T-cell (primary cell): ENCODE measurements at regions not wholly inside any gene's neighbourhood (a gene's known extent, or its start where the extent isn't known, plus 50 kb on each side); places are given as distances from the start of the nearest gene placed in this dataset.
A peak's percentile ranks its signal among the peaks of the same experiment; 100 is the strongest.

Experiments
- ATAC-seq, 4 experiments: fragments of 200-7000 bp in 3 of 4; fragments of 150-1000 bp in 1 of 4; cut with Tn5 transposase; replicated peaks in 1 of 4; 1 replicate in 3 of 4; 2 replicates in 1 of 4; pipeline ENCODE4 v1.10.0; 2021; ENCODE audit warnings: moderate library complexity in 3 of 4, mild to moderate bottlenecking in 2 of 4, moderate number of reproducible peaks in 1 of 4
- CTCF ChIA-PET, 2 donors: fragments of 300-600 bp; sonication (Branson Sonifier 250); formaldehyde crosslinking; loops; one replicate each; lab custom pipeline; 2022; ENCODE audit warnings: antibody characterized with exemption in 2 of 2; lab: Charles Lee
- POLR2A ChIA-PET, 2 donors: fragments of 300-600 bp; sonication (Branson Sonifier 250); formaldehyde crosslinking; loops; one replicate each; lab custom pipeline; 2022; ENCODE audit warnings: antibody characterized with exemption in 2 of 2; lab: Charles Lee
- DNase-seq, 35 experiments: peaks; one replicate each; pipeline versions ENCODE4 v3.0.0 to v3.0.0-alpha.2; 2013 to 2023
- H3K27ac ChIP-seq: one replicate; pipeline ENCODE4 v1.5.1; 2013; ENCODE audit warnings: low read length
- H3K27me3 ChIP-seq, 2 experiments: replicated peaks in 1 of 2; 1 replicate in 1 of 2; 2 replicates in 1 of 2; pipeline versions ENCODE4 v1.6.1 to v1.7.0; 2013; ENCODE audit warnings: low read length in 1 of 2, mixed read lengths in 1 of 2; ENCODE audit not compliant: control insufficient read depth in 2 of 2, insufficient read depth in 2 of 2; ENCODE audit errors: extremely low read depth in 1 of 2
- H3K36me3 ChIP-seq, 2 donors: 1 replicate in 1 of 2; 2 replicates in 1 of 2; pipeline versions ENCODE4 v1.6.1 to v1.7.0; 2013; ENCODE audit warnings: low read length in 1 of 2; ENCODE audit not compliant: control insufficient read depth in 2 of 2, insufficient read depth in 1 of 2; ENCODE audit errors: extremely low read depth in 1 of 2
- H3K4me1 ChIP-seq, 2 experiments: 1 replicate in 1 of 2; 2 replicates in 1 of 2; pipeline versions ENCODE4 v1.6.1 to v1.7.0; 2013; ENCODE audit warnings: low read length in 2 of 2, mixed read lengths in 1 of 2; ENCODE audit not compliant: insufficient read depth in 2 of 2, control insufficient read depth in 1 of 2; ENCODE audit errors: extremely low read depth in 1 of 2
- H3K4me3 ChIP-seq, 2 donors: 1 replicate in 1 of 2; 2 replicates in 1 of 2; pipeline versions ENCODE4 v1.5.1 to v1.7.0; 2013; ENCODE audit warnings: mild to moderate bottlenecking in 2 of 2, low read length in 1 of 2, moderate library complexity in 1 of 2; ENCODE audit not compliant: control insufficient read depth in 1 of 2; ENCODE audit errors: extremely low read depth in 1 of 2
- H3K9me3 ChIP-seq: 2 replicates; pipeline ENCODE4 v1.7.0; 2013
- H3K27ac Mint-ChIP-seq, 2 donors: one replicate each; pipeline ENCODE4 v1.8.0; 2020 to 2021; ENCODE audit warnings: mild to moderate bottlenecking in 2 of 2, mixed read lengths in 2 of 2
- H3K27me3 Mint-ChIP-seq, 2 donors: one replicate each; pipeline ENCODE4 v1.8.0; 2021 to 2022; ENCODE audit warnings: mixed read lengths in 2 of 2
- H3K36me3 Mint-ChIP-seq: one replicate; pipeline ENCODE4 v1.8.0; 2021; ENCODE audit warnings: mixed read lengths
- H3K4me1 Mint-ChIP-seq, 3 donors: one replicate each; pipeline ENCODE4 v1.8.0; 2020 to 2022; ENCODE audit warnings: mixed read lengths in 3 of 3, mild to moderate bottlenecking in 1 of 3
- H3K4me3 Mint-ChIP-seq, 3 donors: one replicate each; pipeline ENCODE4 v1.8.0; 2020 to 2022; ENCODE audit warnings: mild to moderate bottlenecking in 3 of 3, mixed read lengths in 3 of 3, moderate library complexity in 3 of 3
- H3K9me3 Mint-ChIP-seq, 3 donors: one replicate each; pipeline ENCODE4 v1.8.0; 2020 to 2022; ENCODE audit warnings: mixed read lengths in 3 of 3
- WGBS: methylation state at CpG from one replicate; pipeline ENCODE4 v1.1.5; 2013; ENCODE audit warnings: missing lambda C conversion rate; ENCODE audit not compliant: insufficient coverage; 5-methylcytosine and 5-hydroxymethylcytosine counted together

- Histone ChIP-seq H3K36me3 (no peaks in the 10 kb centered on the region), H3K4me1 (no peaks in the 10 kb centered on the region), H3K9me3 (no peaks in the 10 kb centered on the region), H3K4me3 (no peak overlapping the region), H3K27ac (no peak overlapping the region), H3K27me3 (no peaks in the 10 kb centered on the region)
- peaks cover 1 to 14% of the 10 kb centered on the region in 2 donors for H3K27me3 Mint-ChIP-seq
- no peak overlapping the region for H3K4me3 Mint-ChIP-seq
- peak in 1 of 35 experiments; percentile 3 for DNase-seq
- no peak for ATAC-seq
- no peaks in the 10 kb centered on the region for H3K9me3 Mint-ChIP-seq
- WGBS, result 42% methylated on average over 6 of the region's 9 CpGs
- peak overlapping the region in 1 of 2 donors; percentile 6 for H3K27ac Mint-ChIP-seq
- ChIA-PET POLR2A (no interaction called here), CTCF (no interaction called here)
- H3K4me1 Mint-ChIP-seq, result peaks cover 0 to 2% (median 0%) of the 10 kb centered on the region in 3 donors
- no peaks in the 10 kb centered on the region for H3K36me3 Mint-ChIP-seq
Measured at GRCh38 chr9:90287567-90288274, 354.9 kb downstream of the DIRAS2 start.

- peaks cover 4 to 14% of the 10 kb centered on the region in 2 donors for H3K27me3 Mint-ChIP-seq
- Histone ChIP-seq H3K27me3 (no peaks in the 10 kb centered on the region), H3K27ac (no peak overlapping the region), H3K36me3 (no peaks in the 10 kb centered on the region), H3K4me3 (no peak overlapping the region), H3K9me3 (no peaks in the 10 kb centered on the region), H3K4me1 (no peaks in the 10 kb centered on the region)
- no peaks in the 10 kb centered on the region for H3K36me3 Mint-ChIP-seq
- POLR2A ChIA-PET, result interaction anchor here in 1 of 2 donors (0.6 kb wide), 1 partner anchor 12 kb away, joined by 3 read pairs; no protein-coding TSS in a partner anchor
- no peak overlapping the region for H3K4me3 Mint-ChIP-seq
- peaks cover 0 to 2% (median 0%) of the 10 kb centered on the region in 3 donors for H3K4me1 Mint-ChIP-seq
- ATAC-seq (no peak), DNase-seq (no peak)
- no peaks in the 10 kb centered on the region for H3K9me3 Mint-ChIP-seq
- no peak overlapping the region for H3K27ac Mint-ChIP-seq
- CTCF ChIA-PET, result no interaction called here
- 84% methylated on average over 2 of the region's 2 CpGs for WGBS
Measured at GRCh38 chr9:90288275-90288639, 354.4 kb downstream of the DIRAS2 start.

- Histone ChIP-seq H3K4me1 (no peaks in the 10 kb centered on the region), H3K27ac (no peak overlapping the region), H3K4me3 (no peak overlapping the region), H3K9me3 (no peaks in the 10 kb centered on the region), H3K27me3 (no peaks in the 10 kb centered on the region), H3K36me3 (no peaks in the 10 kb centered on the region)
- ATAC-seq (no peak), DNase-seq (no peak)
- POLR2A ChIA-PET, result no interaction called here
- peaks cover 8 to 21% of the 10 kb centered on the region in 2 donors for H3K27me3 Mint-ChIP-seq
- WGBS, result 100% methylated on average over 1 of the region's 5 CpGs
- H3K9me3 Mint-ChIP-seq, result no peaks in the 10 kb centered on the region
- CTCF ChIA-PET, result no interaction called here
- peaks cover 0 to 2% (median 0%) of the 10 kb centered on the region in 3 donors for H3K4me1 Mint-ChIP-seq
- no peak overlapping the region for H3K4me3 Mint-ChIP-seq
- no peak overlapping the region for H3K27ac Mint-ChIP-seq
- H3K36me3 Mint-ChIP-seq, result no peaks in the 10 kb centered on the region
Measured at GRCh38 chr9:90290716-90291485, 351.7 kb downstream of the DIRAS2 start.

- WGBS, result 71% methylated on average over 3 of the region's 6 CpGs
- H3K27ac Mint-ChIP-seq, result no peak overlapping the region
- CTCF ChIA-PET, result no interaction called here
- H3K27me3 Mint-ChIP-seq, result peaks cover 11 to 16% of the 10 kb centered on the region in 2 donors
- Histone ChIP-seq H3K36me3 (no peaks in the 10 kb centered on the region), H3K27ac (no peak overlapping the region), H3K4me1 (no peaks in the 10 kb centered on the region), H3K27me3 (peaks cover 0 to 3% of the 10 kb centered on the region in 2 experiments), H3K9me3 (no peaks in the 10 kb centered on the region), H3K4me3 (no peak overlapping the region)
- H3K4me3 Mint-ChIP-seq, result no peak overlapping the region
- POLR2A ChIA-PET, result no interaction called here
- DNase-seq, result no peak
- ATAC-seq, result no peak
- no peaks in the 10 kb centered on the region for H3K36me3 Mint-ChIP-seq
- H3K9me3 Mint-ChIP-seq, result no peaks in the 10 kb centered on the region
- no peaks in the 10 kb centered on the region for H3K4me1 Mint-ChIP-seq
Measured at GRCh38 chr9:90296539-90296938, 346.1 kb downstream of the DIRAS2 start.

- H3K4me1 Mint-ChIP-seq, result no peaks in the 10 kb centered on the region
- no peaks in the 10 kb centered on the region for H3K9me3 ChIP-seq
- H3K9me3 Mint-ChIP-seq, result no peaks in the 10 kb centered on the region
- ATAC-seq (no peak), DNase-seq (no peak)
- H3K36me3 ChIP-seq, result no peaks in the 10 kb centered on the region
- H3K27ac ChIP-seq, result no peak overlapping the region
- CTCF ChIA-PET, result no interaction called here
- peaks cover 22 to 38% of the 10 kb centered on the region in 2 donors for H3K27me3 Mint-ChIP-seq
- no peak overlapping the region for H3K4me3 ChIP-seq
- no peak overlapping the region for H3K27ac Mint-ChIP-seq
- no peaks in the 10 kb centered on the region for H3K36me3 Mint-ChIP-seq
- no CpG with 5 or more reads among the region's 5 CpGs for WGBS
- POLR2A ChIA-PET, result no interaction called here
- H3K4me1 ChIP-seq, result no peaks in the 10 kb centered on the region
- H3K27me3 ChIP-seq, result peaks cover 0 to 8% of the 10 kb centered on the region in 2 experiments
- no peak overlapping the region for H3K4me3 Mint-ChIP-seq
Measured at GRCh38 chr9:90299968-90300367, 342.7 kb downstream of the DIRAS2 start.

GRCh38 chr9:90300611-90301276 lies 341.9 kb downstream of the DIRAS2 start:
- Histone ChIP-seq H3K9me3 (no peaks in the 10 kb centered on the region), H3K4me1 (no peaks in the 10 kb centered on the region), H3K4me3 (no peak overlapping the region), H3K27ac (no peak overlapping the region), H3K27me3 (peaks cover 0 to 8% of the 10 kb centered on the region in 2 experiments), H3K36me3 (no peaks in the 10 kb centered on the region)
- Mint-ChIP-seq H3K27ac (no peak overlapping the region), H3K4me3 (no peak overlapping the region), H3K27me3 (peaks cover 22 to 41% of the 10 kb centered on the region in 2 donors), H3K4me1 (no peaks in the 10 kb centered on the region), H3K9me3 (no peaks in the 10 kb centered on the region), H3K36me3 (no peaks in the 10 kb centered on the region)
- WGBS, result no CpG with 5 or more reads among the region's 3 CpGs
- ChIA-PET CTCF (no interaction called here), POLR2A (no interaction called here)
- ATAC-seq, result no peak
- no peak for DNase-seq
